Activated T-cell treated with anti-CD3 and anti-CD28 coated beads, Interleukin-2, amount 50 U/mL, for 72 hours (primary cell): ENCODE measurements at regions not wholly inside any gene's neighbourhood (a gene's known extent, or its start where the extent isn't known, plus 50 kb on each side); places are given as distances from the start of the nearest gene placed in this dataset.
"Not testable (repeated sequence)": the region's sequence is repeated elsewhere in the genome, so short reads cannot be mapped to it uniquely, and the experiment has no call there.

Experiments used
- ATAC-seq, 2 donors: fragments of 150-1000 bp; cut with Tn5 transposase; replicated peaks in 1 of 2; 2 replicates each; pipeline ENCODE4 v1.10.0; 2021; ENCODE audit warnings: moderate library complexity in 2 of 2, mild to moderate bottlenecking in 1 of 2
- DNase-seq, 2 donors: peaks; one replicate each; pipeline ENCODE4 v3.0.0; 2021 to 2022; ENCODE audit warnings: mixed read lengths in 1 of 2
- H3K27ac Mint-ChIP-seq: one replicate; pipeline ENCODE4 v1.8.0; 2022; ENCODE audit warnings: mild to moderate bottlenecking, moderate library complexity, mixed read lengths
- H3K27me3 Mint-ChIP-seq: one replicate; pipeline ENCODE4 v1.8.0; 2022; ENCODE audit warnings: low read depth, mixed read lengths
- H3K36me3 Mint-ChIP-seq, 2 donors: one replicate each; pipeline ENCODE4 v1.8.0; 2022; ENCODE audit warnings: mixed read lengths in 2 of 2, mild to moderate bottlenecking in 1 of 2; ENCODE audit not compliant: insufficient read depth in 2 of 2
- H3K4me1 Mint-ChIP-seq: one replicate; pipeline ENCODE4 v1.8.0; 2022; ENCODE audit warnings: low read depth, mixed read lengths
- H3K4me3 Mint-ChIP-seq, 2 donors: one replicate each; pipeline ENCODE4 v1.8.0; 2022; ENCODE audit warnings: mild to moderate bottlenecking in 2 of 2, mixed read lengths in 2 of 2, moderate library complexity in 2 of 2
- H3K9me3 Mint-ChIP-seq, 2 donors: one replicate each; pipeline ENCODE4 v1.8.0; 2022; ENCODE audit warnings: mixed read lengths in 2 of 2

- H3K9me3 Mint-ChIP-seq = no peaks in the 10 kb centered on the region
- no peaks in the 10 kb centered on the region for H3K27me3 Mint-ChIP-seq
- no peak for DNase-seq
- no peak for ATAC-seq
- H3K27ac Mint-ChIP-seq = no peak overlapping the region
- H3K4me3 Mint-ChIP-seq = no peak overlapping the region
- H3K36me3 Mint-ChIP-seq = no peaks in the 10 kb centered on the region
- H3K4me1 Mint-ChIP-seq = no peaks in the 10 kb centered on the region
These were observed 145.5 kb upstream of the TPM1 start for GRCh38 chr15:62896969-62897486.

GRCh38 chr15:62897634-62898033 is 144.9 kb upstream of the TPM1 start:
- ATAC-seq = no peak
- Mint-ChIP-seq H3K4me3 (no peak overlapping the region), H3K27ac (no peak overlapping the region), H3K4me1 (no peaks in the 10 kb centered on the region), H3K36me3 (no peaks in the 10 kb centered on the region), H3K27me3 (no peaks in the 10 kb centered on the region), H3K9me3 (no peaks in the 10 kb centered on the region)
- DNase-seq = no peak

GRCh38 chr15:62899090-62899493 is 143.5 kb upstream of the TPM1 start:
- no peaks in the 10 kb centered on the region for H3K27me3 Mint-ChIP-seq
- H3K4me3 Mint-ChIP-seq = no peak overlapping the region
- DNase-seq (no peak), ATAC-seq (no peak)
- no peak overlapping the region for H3K27ac Mint-ChIP-seq
- H3K4me1 Mint-ChIP-seq = no peaks in the 10 kb centered on the region
- no peaks in the 10 kb centered on the region for H3K36me3 Mint-ChIP-seq
- no peaks in the 10 kb centered on the region for H3K9me3 Mint-ChIP-seq

GRCh38 chr15:62900071-62900802 is 142.3 kb upstream of the TPM1 start:
- ATAC-seq (no peak), DNase-seq (no peak)
- Mint-ChIP-seq H3K9me3 (no peaks in the 10 kb centered on the region), H3K36me3 (no peaks in the 10 kb centered on the region), H3K27ac (no peak overlapping the region), H3K4me1 (no peaks in the 10 kb centered on the region), H3K4me3 (no peak overlapping the region), H3K27me3 (no peaks in the 10 kb centered on the region)

GRCh38 chr15:62901087-62901486 is 141.5 kb upstream of the TPM1 start:
- Mint-ChIP-seq H3K4me3 (no peak overlapping the region), H3K27ac (no peak overlapping the region), H3K9me3 (no peaks in the 10 kb centered on the region), H3K4me1 (no peaks in the 10 kb centered on the region), H3K27me3 (no peaks in the 10 kb centered on the region), H3K36me3 (no peaks in the 10 kb centered on the region)
- ATAC-seq (no peak), DNase-seq (no peak)

GRCh38 chr15:62901909-62902546 is 140.5 kb upstream of the TPM1 start:
- Mint-ChIP-seq H3K9me3 (no peaks in the 10 kb centered on the region), H3K4me3 (no peak overlapping the region), H3K27ac (no peak overlapping the region), H3K4me1 (no peaks in the 10 kb centered on the region), H3K36me3 (no peaks in the 10 kb centered on the region), H3K27me3 (no peaks in the 10 kb centered on the region)
- DNase-seq (no peak), ATAC-seq (no peak)

- DNase-seq = no peak
- H3K4me1 Mint-ChIP-seq = no peaks in the 10 kb centered on the region
- no peak for ATAC-seq
- no peaks in the 10 kb centered on the region for H3K36me3 Mint-ChIP-seq
- H3K9me3 Mint-ChIP-seq = no peaks in the 10 kb centered on the region
- H3K27me3 Mint-ChIP-seq = no peaks in the 10 kb centered on the region
- no peak overlapping the region for H3K4me3 Mint-ChIP-seq
- H3K27ac Mint-ChIP-seq = no peak overlapping the region
These were observed 139.7 kb upstream of the TPM1 start for GRCh38 chr15:62902821-62903220.

- H3K4me1 Mint-ChIP-seq = no peaks in the 10 kb centered on the region
- no peak overlapping the region for H3K4me3 Mint-ChIP-seq
- no peak overlapping the region for H3K27ac Mint-ChIP-seq
- H3K36me3 Mint-ChIP-seq = no peaks in the 10 kb centered on the region
- no peaks in the 10 kb centered on the region for H3K27me3 Mint-ChIP-seq
- DNase-seq = no peak
- ATAC-seq = no peak
- no peaks in the 10 kb centered on the region for H3K9me3 Mint-ChIP-seq
These were observed 139.1 kb upstream of the TPM1 start for GRCh38 chr15:62903437-62903836.

- H3K9me3 Mint-ChIP-seq = no peaks in the 10 kb centered on the region
These were observed 138.3 kb upstream of the TPM1 start for GRCh38 chr15:62904041-62904910.

GRCh38 chr15:62906627-62907026 is 135.9 kb upstream of the TPM1 start:
- no peaks in the 10 kb centered on the region for H3K36me3 Mint-ChIP-seq
- H3K4me1 Mint-ChIP-seq = no peaks in the 10 kb centered on the region
- DNase-seq (no peak), ATAC-seq (no peak)
- H3K4me3 Mint-ChIP-seq = no peak overlapping the region
- no peaks in the 10 kb centered on the region for H3K9me3 Mint-ChIP-seq
- no peaks in the 10 kb centered on the region for H3K27me3 Mint-ChIP-seq
- no peak overlapping the region for H3K27ac Mint-ChIP-seq

More at GRCh38 chr15:62904041-62904910, 138.3 kb upstream of the TPM1 start:
- DNase-seq (peak in 1 of 2 donors; percentile 33), ATAC-seq (no peak)
- Mint-ChIP-seq H3K27ac (no peak overlapping the region), H3K4me1 (no peaks in the 10 kb centered on the region), H3K36me3 (no peaks in the 10 kb centered on the region), H3K27me3 (no peaks in the 10 kb centered on the region), H3K4me3 (no peak overlapping the region)

- Mint-ChIP-seq H3K27ac (no peak overlapping the region), H3K27me3 (peaks cover 1% of the 10 kb centered on the region), H3K4me3 (no peak overlapping the region), H3K36me3 (no peaks in the 10 kb centered on the region), H3K4me1 (no peaks in the 10 kb centered on the region), H3K9me3 (no peaks in the 10 kb centered on the region)
- DNase-seq (no peak), ATAC-seq (no peak)
These were observed 135.3 kb upstream of the TPM1 start for GRCh38 chr15:62907275-62907674.

- not testable (repeated sequence) for H3K4me3 Mint-ChIP-seq, ATAC-seq, H3K4me1 Mint-ChIP-seq, H3K36me3 Mint-ChIP-seq, DNase-seq, H3K27ac Mint-ChIP-seq, H3K9me3 Mint-ChIP-seq
- H3K27me3 Mint-ChIP-seq = peaks cover 12% of the 10 kb centered on the region
These were observed 134.2 kb upstream of the TPM1 start for GRCh38 chr15:62908341-62908740.

- H3K9me3 Mint-ChIP-seq = no peaks in the 10 kb centered on the region
- H3K4me1 Mint-ChIP-seq = no peaks in the 10 kb centered on the region
- no peak overlapping the region for H3K27ac Mint-ChIP-seq
- DNase-seq (no peak), ATAC-seq (no peak)
- peaks cover 14% of the 10 kb centered on the region for H3K27me3 Mint-ChIP-seq
- no peak overlapping the region for H3K4me3 Mint-ChIP-seq
- H3K36me3 Mint-ChIP-seq = no peaks in the 10 kb centered on the region
These were observed 133.3 kb upstream of the TPM1 start for GRCh38 chr15:62909257-62909656.
